ENCODE measurements at regions not wholly inside any gene's neighbourhood (a gene's known extent, or its start where the extent isn't known, plus 50 kb on each side); places are given as distances from the start of the nearest gene placed in this dataset.
"Not testable (repeated sequence)": the region's sequence is repeated elsewhere in the genome, so short reads cannot be mapped to it uniquely, and the experiment has no call there.

- Mint-ChIP-seq H3K4me1 (ENCODE audit: low read depth) (no peaks in the 10 kb centered on the region), H3K27me3 (ENCODE audit: insufficient read depth) (no peaks in the 10 kb centered on the region; the same call in 1 of the 2 replicates), H3K9me3 (peaks cover 83% of the 10 kb centered on the region), H3K36me3 (ENCODE audit: low read depth) (peaks cover 5% of the 10 kb centered on the region), H3K27ac (no peak overlapping the region), H3K4me3 (no peak overlapping the region)
- TF ChIP-seq CTCF (IDR thresholded peaks at IDR 0.05), result no peak
- no peak for DNase-seq
These were observed 51.9 kb upstream of the TCERG1L start for GRCh38 chr10:131363416-131363815.

- Mint-ChIP-seq H3K27me3 (ENCODE audit: insufficient read depth) (peaks cover 2% of the 10 kb centered on the region; the same call in 1 of the 2 replicates), H3K4me3 (no peak overlapping the region), H3K27ac (no peak overlapping the region), H3K4me1 (ENCODE audit: low read depth) (no peaks in the 10 kb centered on the region), H3K36me3 (ENCODE audit: low read depth) (peaks cover 8% of the 10 kb centered on the region), H3K9me3 (peaks cover 81% of the 10 kb centered on the region)
- TF ChIP-seq CTCF (IDR thresholded peaks at IDR 0.05), result no peak
- DNase-seq, result no peak
These were observed 60.0 kb upstream of the TCERG1L start for GRCh38 chr10:131371571-131371970.

- H3K9me3 Mint-ChIP-seq, result peaks cover 38% of the 10 kb centered on the region
- no peak for DNase-seq
- peaks cover 1% of the 10 kb centered on the region; the same call in 1 of the 2 replicates for H3K27me3 Mint-ChIP-seq (ENCODE audit: insufficient read depth)
- H3K36me3 Mint-ChIP-seq (ENCODE audit: low read depth), result peaks cover 1% of the 10 kb centered on the region
- TF ChIP-seq CTCF (IDR thresholded peaks at IDR 0.05), result no peak
- H3K4me1 Mint-ChIP-seq (ENCODE audit: low read depth), result no peaks in the 10 kb centered on the region
- no peak overlapping the region for H3K4me3 Mint-ChIP-seq
- no peak overlapping the region for H3K27ac Mint-ChIP-seq
These were observed 70.1 kb upstream of the TCERG1L start for GRCh38 chr10:131381576-131381975.

GRCh38 chr10:131385161-131385872, 73.8 kb upstream of the TCERG1L start:
- DNase-seq; H3K36me3 Mint-ChIP-seq (ENCODE audit: low read depth); H3K27ac Mint-ChIP-seq; H3K4me1 Mint-ChIP-seq (ENCODE audit: low read depth); H3K4me3 Mint-ChIP-seq; H3K27me3 Mint-ChIP-seq (ENCODE audit: insufficient read depth): not testable (repeated sequence)
- H3K9me3 Mint-ChIP-seq, result peaks cover 43% of the 10 kb centered on the region

GRCh38 chr10:131387018-131387529, 75.6 kb upstream of the TCERG1L start:
- no peak for TF ChIP-seq CTCF (IDR thresholded peaks at IDR 0.05)
- Mint-ChIP-seq H3K36me3 (ENCODE audit: low read depth) (no peaks in the 10 kb centered on the region; the same call in 1 of the 2 replicates), H3K27me3 (ENCODE audit: insufficient read depth) (peaks cover 1% of the 10 kb centered on the region; the same call in 1 of the 2 replicates)

GRCh38 chr10:131391936-131392335, 80.4 kb upstream of the TCERG1L start:
- DNase-seq, result no peak
- no peak overlapping the region for H3K4me3 Mint-ChIP-seq
- no peak for TF ChIP-seq CTCF (IDR thresholded peaks at IDR 0.05)
- peaks cover 7% of the 10 kb centered on the region; the same call in 1 of the 2 replicates for H3K36me3 Mint-ChIP-seq (ENCODE audit: low read depth)
- no peaks in the 10 kb centered on the region for H3K4me1 Mint-ChIP-seq (ENCODE audit: low read depth)
- H3K9me3 Mint-ChIP-seq, result peaks cover 70% of the 10 kb centered on the region
- peaks cover 1% of the 10 kb centered on the region for H3K27me3 Mint-ChIP-seq (ENCODE audit: insufficient read depth)
- no peak overlapping the region for H3K27ac Mint-ChIP-seq

More at GRCh38 chr10:131387018-131387529, 75.6 kb upstream of the TCERG1L start:
- no peak overlapping the region for H3K4me3 Mint-ChIP-seq
- no peaks in the 10 kb centered on the region for H3K4me1 Mint-ChIP-seq (ENCODE audit: low read depth)
- no peak overlapping the region for H3K27ac Mint-ChIP-seq
- H3K9me3 Mint-ChIP-seq, result peaks cover 52% of the 10 kb centered on the region
- no peak for DNase-seq
